Activated naive CD4-positive, alpha-beta T cell treated with anti-CD3 and anti-CD28 coated beads, Interleukin-2, amount 50 U/mL, for 72 hours (primary cell): ENCODE measurements at regions not wholly inside any gene's neighbourhood (a gene's known extent, or its start where the extent isn't known, plus 50 kb on each side); places are given as distances from the start of the nearest gene placed in this dataset.
A peak's percentile ranks its signal among the peaks of the same experiment; 100 is the strongest.

ENCODE experiments used
- ATAC-seq, 2 donors: fragments of 150-1000 bp; cut with Tn5 transposase; 2 replicates each; pipeline ENCODE4 v1.10.0; 2021; ENCODE audit warnings: mild to moderate bottlenecking in 2 of 2, moderate library complexity in 2 of 2
- DNase-seq, 2 donors: peaks; one replicate each; pipeline ENCODE4 v3.0.0; 2021 to 2022; ENCODE audit warnings: low spot score in 2 of 2
- H3K27ac Mint-ChIP-seq, 2 donors: one replicate each; pipeline ENCODE4 v1.8.0; 2022; ENCODE audit warnings: mild to moderate bottlenecking in 2 of 2, mixed read lengths in 2 of 2
- H3K36me3 Mint-ChIP-seq, 2 donors: one replicate each; pipeline ENCODE4 v1.8.0; 2022; ENCODE audit warnings: mixed read lengths in 2 of 2
- H3K9me3 Mint-ChIP-seq, 2 donors: one replicate each; pipeline ENCODE4 v1.8.0; 2022; ENCODE audit warnings: mixed read lengths in 2 of 2

GRCh38 chr10:4062751-4063150 lies 277.7 kb upstream of the KLF6 start:
- Mint-ChIP-seq H3K9me3 (no peaks in the 10 kb centered on the region), H3K36me3 (no peaks in the 10 kb centered on the region), H3K27ac (no peak overlapping the region)
- ATAC-seq (no peak), DNase-seq (no peak)

DNA sequence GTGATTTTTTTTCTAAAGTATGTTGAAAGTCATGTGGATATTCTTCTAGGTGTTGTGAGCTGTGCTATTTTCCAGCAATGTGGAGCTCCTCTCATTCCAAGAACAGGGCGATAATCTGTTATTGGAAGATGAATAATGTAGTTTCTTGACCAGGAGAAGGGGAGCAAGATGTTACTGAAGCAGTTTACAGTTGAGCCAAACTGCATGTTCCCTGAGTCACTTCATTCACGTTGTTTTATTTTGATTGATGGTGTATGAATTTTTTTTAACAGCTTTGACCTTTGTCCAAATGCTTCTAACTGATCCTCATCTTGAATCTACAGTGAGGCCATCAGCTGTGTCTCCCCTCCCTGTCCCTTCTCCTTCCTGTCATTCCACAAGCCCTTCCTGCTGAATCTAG lies 277.1 kb upstream of the KLF6 start:
- Mint-ChIP-seq H3K27ac (no peak overlapping the region), H3K9me3 (no peaks in the 10 kb centered on the region), H3K36me3 (no peaks in the 10 kb centered on the region)
- DNase-seq = no peak
- ATAC-seq = no peak

GRCh38 chr10:4061441-4061951 lies 276.5 kb upstream of the KLF6 start:
- Mint-ChIP-seq H3K9me3 (no peaks in the 10 kb centered on the region), H3K36me3 (no peaks in the 10 kb centered on the region), H3K27ac (no peak overlapping the region)
- ATAC-seq (no peak), DNase-seq (no peak)

GRCh38 chr10:4059471-4060138 lies 274.6 kb upstream of the KLF6 start:
- peak in 1 of 2 donors; percentile 37 for ATAC-seq
- no peak for DNase-seq
- Mint-ChIP-seq H3K36me3 (no peaks in the 10 kb centered on the region), H3K9me3 (no peaks in the 10 kb centered on the region), H3K27ac (no peak overlapping the region)

GRCh38 chr10:4058514-4059029 lies 273.6 kb upstream of the KLF6 start:
- DNase-seq = no peak
- no peaks in the 10 kb centered on the region for H3K36me3 Mint-ChIP-seq
- no peak for ATAC-seq
- H3K27ac Mint-ChIP-seq = no peak overlapping the region
- H3K9me3 Mint-ChIP-seq = no peaks in the 10 kb centered on the region

DNA sequence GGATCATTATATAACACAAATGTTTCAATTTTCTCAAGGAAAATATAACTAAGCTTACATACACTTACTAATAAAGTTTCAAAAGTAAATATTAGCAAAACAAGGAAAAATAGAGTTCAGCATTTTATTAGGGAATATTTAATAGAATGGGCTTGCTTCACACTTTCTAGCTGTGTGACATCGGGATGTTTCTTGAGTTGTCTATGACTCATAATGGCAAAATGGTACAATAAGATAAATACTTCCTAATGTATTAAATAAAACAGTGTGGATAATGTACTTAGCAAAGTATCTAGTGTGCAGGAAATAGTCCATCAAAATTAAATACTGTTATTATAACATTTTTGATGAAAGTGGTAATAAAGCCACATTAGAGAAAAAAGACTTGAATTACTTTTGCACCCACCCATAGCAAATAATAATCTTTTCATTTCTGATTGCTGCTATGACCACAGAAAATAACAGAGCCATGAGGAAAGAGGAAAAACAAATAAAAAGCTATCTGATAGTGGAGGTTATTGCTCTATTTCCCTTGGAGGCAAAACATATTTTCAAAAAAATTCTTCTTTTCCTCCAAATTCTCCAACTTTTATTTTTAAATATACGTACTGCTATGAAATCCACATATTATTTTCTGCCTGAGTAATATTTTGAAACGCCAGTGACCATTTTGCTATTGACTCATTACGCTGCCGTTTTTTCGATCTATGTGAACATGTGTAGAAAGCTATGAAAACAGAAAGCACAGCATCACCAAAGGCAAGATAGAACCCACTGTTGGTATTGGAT lies 272.9 kb upstream of the KLF6 start:
- H3K36me3 Mint-ChIP-seq = no peaks in the 10 kb centered on the region
- DNase-seq (no peak), ATAC-seq (no peak)
- H3K9me3 Mint-ChIP-seq = no peaks in the 10 kb centered on the region
- no peak overlapping the region for H3K27ac Mint-ChIP-seq

DNA sequence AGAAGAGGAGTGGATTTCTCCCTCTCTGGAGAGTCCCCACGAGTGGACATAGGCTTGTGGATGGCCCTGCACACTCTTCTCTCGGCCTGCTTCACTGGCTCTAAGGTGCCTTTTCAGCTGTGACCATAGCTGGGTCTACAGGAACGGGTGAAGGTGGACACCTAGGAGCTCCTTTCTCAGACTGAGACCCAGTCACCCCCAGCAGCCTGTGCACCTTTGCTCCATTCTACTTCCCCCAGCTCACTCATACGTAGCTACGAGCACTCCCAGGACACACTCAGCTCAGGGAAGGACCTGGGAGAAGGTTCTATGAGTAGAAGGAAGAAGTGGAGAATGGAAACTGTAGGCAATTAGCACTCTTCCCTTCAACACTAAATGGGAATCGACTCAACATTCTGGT lies 272.0 kb upstream of the KLF6 start:
- Mint-ChIP-seq H3K9me3 (no peaks in the 10 kb centered on the region), H3K36me3 (no peaks in the 10 kb centered on the region), H3K27ac (no peak overlapping the region)
- ATAC-seq (no peak), DNase-seq (no peak)

DNA sequence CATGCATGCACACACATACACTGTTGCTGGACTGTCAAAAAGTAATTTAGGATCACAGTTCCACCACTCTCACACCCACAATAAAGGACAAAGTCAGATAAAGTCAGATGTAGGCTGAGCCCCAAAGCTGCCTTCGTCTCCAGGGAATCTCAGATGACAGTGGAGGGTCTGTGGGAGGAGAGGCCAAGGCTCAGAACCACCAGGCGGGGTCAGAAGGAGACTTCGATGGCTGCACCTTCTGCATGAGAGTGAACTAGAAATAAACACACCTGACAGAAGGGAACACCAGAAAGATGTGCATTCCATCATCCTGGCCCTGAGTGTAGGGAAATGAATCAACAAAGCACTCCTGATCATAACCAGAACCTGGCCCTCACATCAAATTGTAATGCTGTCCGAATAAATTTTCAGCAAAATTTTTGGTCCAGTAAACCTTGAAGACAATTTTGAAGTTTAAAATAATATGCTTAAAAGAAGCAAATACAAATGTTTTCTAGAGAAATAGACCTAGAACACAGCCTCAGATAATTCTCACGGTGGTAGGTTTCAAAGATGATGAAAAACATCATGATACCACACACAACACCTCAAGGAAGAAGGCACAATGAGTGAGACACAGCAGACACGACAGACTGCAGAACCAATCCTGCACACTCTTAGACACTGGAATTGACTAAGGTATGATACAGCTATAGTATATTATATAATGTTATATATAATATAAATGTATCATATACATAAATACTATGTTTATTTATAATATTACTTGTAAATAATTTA lies 269.8 kb upstream of the KLF6 start:
- H3K9me3 Mint-ChIP-seq = no peaks in the 10 kb centered on the region
- DNase-seq (no peak), ATAC-seq (no peak)
- no peaks in the 10 kb centered on the region for H3K36me3 Mint-ChIP-seq
- no peak overlapping the region for H3K27ac Mint-ChIP-seq

DNA sequence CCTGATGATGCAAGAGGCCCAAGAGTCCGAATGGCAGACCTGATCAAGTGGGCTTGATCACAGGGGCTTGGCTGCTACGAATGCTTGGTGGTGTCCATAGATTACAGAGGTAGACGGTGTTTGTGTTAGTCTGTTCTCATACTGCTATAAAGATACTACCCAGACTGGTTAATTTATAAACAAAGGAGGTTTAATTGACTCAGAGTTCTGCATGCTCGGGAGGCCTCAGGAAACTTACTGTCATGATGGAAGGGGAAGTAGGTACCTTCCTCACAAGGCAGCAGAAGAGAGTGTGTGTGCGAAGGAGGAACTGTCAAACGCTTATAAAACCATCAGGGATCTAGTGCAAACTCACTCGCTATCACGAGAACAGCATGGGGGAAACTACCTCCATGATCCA lies 268.9 kb upstream of the KLF6 start:
- H3K36me3 Mint-ChIP-seq = peaks cover 0 to under 1% of the 10 kb centered on the region in 2 donors
- H3K27ac Mint-ChIP-seq = no peak overlapping the region
- ATAC-seq = no peak
- H3K9me3 Mint-ChIP-seq = no peaks in the 10 kb centered on the region
- DNase-seq = no peak

- peaks cover 0 to 5% of the 10 kb centered on the region in 2 donors for H3K36me3 Mint-ChIP-seq
- DNase-seq (no peak), ATAC-seq (no peak)
- H3K9me3 Mint-ChIP-seq = no peaks in the 10 kb centered on the region
- H3K27ac Mint-ChIP-seq = no peak overlapping the region
These were observed 266.7 kb upstream of the KLF6 start for GRCh38 chr10:4051641-4052151.

- Mint-ChIP-seq H3K27ac (no peak overlapping the region), H3K9me3 (no peaks in the 10 kb centered on the region), H3K36me3 (peaks cover 0 to 5% of the 10 kb centered on the region in 2 donors)
- no peak for ATAC-seq
- no peak for DNase-seq
These were observed 266.1 kb upstream of the KLF6 start for GRCh38 chr10:4051011-4051640.

DNA sequence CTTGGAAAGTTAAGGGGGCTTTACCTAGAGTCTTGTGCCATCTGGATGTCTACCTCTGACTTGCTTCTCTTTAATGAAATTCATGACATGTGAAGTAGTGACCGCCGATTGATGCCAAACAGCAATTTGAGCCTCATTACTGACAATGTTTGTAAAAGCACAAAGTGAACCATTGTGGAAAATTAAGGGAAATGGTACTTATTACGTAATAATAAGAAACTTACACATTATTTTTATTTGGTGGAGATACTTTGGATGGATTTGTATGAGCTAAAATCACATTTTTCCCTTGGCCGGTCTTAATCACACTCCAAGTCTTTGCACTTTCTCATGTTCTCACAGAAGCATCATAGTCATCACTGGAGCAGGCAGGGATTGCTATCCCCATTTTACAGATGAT lies 265.1 kb upstream of the KLF6 start:
- H3K27ac Mint-ChIP-seq = no peak overlapping the region
- no peak for ATAC-seq
- peaks cover 0 to 5% of the 10 kb centered on the region in 2 donors for H3K36me3 Mint-ChIP-seq
- no peaks in the 10 kb centered on the region for H3K9me3 Mint-ChIP-seq
- no peak for DNase-seq

GRCh38 chr10:4049348-4049747 lies 264.3 kb upstream of the KLF6 start:
- DNase-seq (no peak), ATAC-seq (no peak)
- Mint-ChIP-seq H3K27ac (no peak overlapping the region), H3K9me3 (no peaks in the 10 kb centered on the region), H3K36me3 (peaks cover 0 to 5% of the 10 kb centered on the region in 2 donors)

DNA sequence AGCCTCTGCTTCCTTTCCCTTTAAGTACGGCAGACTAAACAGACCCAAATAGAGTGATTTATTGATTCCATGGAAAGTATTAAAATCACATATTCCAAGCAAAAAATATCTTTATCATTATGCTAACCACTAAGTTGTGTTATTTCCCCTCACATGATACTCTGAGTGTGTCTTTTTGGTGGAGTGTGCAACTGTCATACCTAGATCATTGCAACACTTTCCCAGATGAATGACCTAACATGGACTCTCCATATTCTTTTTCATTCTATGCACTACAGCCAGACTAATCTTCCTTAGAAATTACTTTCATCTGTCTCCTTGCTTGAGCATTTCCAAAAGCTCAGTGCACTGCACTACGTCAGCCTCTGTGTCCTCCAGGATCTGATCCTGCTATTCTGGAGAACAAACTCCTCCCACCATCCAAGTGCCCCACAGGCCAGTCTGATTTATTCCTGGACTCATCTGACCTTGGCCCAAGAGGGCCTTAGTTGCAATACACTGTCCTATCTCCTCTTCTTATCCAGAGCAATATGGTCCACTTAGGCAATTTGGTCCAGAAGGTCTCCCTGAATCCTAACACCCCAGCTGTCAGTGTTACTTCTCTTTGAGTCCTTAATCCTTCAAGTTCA lies 263.3 kb upstream of the KLF6 start:
- Mint-ChIP-seq H3K9me3 (no peaks in the 10 kb centered on the region), H3K27ac (no peak overlapping the region), H3K36me3 (peaks cover 0 to 5% of the 10 kb centered on the region in 2 donors)
- DNase-seq = no peak
- ATAC-seq = no peak

DNA sequence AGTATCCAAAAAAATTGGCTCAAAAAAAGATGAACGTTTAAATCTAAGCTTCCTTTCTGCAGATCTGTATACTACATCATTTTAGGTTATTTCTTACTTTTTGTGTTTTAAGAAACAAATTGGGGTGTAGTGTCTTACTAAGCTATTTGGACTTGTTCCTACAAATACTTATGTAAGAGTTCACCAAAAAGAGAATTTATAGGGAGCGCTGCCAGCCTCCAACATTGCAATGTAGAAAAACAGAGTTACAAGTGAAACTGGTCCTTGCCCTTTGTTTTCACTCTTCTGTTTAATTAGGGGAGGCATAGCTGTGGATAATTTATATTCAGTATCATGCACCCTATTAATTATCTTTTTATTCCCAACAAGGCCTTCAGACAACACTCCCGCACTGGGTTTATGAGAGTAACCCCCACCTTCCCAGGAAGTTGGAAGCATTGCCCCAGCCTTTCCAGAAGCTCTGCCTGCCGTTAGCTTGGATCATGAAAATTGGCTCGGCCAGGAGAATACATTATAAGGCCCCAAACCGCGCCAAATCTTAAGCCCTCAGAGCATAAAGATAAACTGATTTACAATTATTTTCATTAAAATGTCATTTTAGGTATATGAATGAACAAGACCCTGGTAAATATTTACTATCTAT lies 261.8 kb upstream of the KLF6 start:
- ATAC-seq (no peak), DNase-seq (no peak)
- Mint-ChIP-seq H3K9me3 (peaks cover 8 to 13% of the 10 kb centered on the region in 2 donors), H3K27ac (no peak overlapping the region), H3K36me3 (peaks cover 14 to 20% of the 10 kb centered on the region in 2 donors)

DNA sequence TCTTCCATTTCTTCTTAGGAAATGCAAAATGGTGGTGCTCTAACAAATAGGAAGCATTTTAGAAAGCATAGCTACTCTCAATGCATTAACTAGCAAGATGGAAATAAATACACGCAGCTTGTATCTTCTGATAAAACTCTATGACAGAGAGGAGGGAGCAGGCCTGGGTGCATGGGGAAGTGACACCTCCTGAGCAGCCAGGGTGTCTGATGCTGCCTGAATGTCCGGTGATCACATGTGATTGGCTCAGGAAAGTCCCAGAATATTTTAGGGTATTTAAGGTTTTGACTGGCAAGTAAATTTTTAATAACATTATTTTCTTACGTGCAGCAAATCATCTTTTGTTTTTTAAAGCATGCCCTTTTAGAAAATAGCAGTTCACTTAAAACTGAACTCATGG lies 261.0 kb upstream of the KLF6 start:
- no peak for ATAC-seq
- DNase-seq = no peak
- Mint-ChIP-seq H3K9me3 (peaks cover 13 to 19% of the 10 kb centered on the region in 2 donors), H3K27ac (no peak overlapping the region), H3K36me3 (peaks cover 22 to 25% of the 10 kb centered on the region in 2 donors)
